Ascending aorta (tissue), 2 donors: ENCODE measurements at regions not wholly inside any gene's neighbourhood (a gene's known extent, or its start where the extent isn't known, plus 50 kb on each side); places are given as distances from the start of the nearest gene placed in this dataset.
"Not testable (repeated sequence)": the region's sequence is repeated elsewhere in the genome, so short reads cannot be mapped to it uniquely, and the experiment has no call there.

Experiments used
- DNase-seq, 2 donors: peaks; one replicate each; pipeline ENCODE4 v3.0.0-alpha.2; 2019; ENCODE audit warnings: low spot score in 2 of 2
- H3K27ac ChIP-seq, 2 donors: fragments of 200-600 bp; sonication (generic); one replicate each; pipeline ENCODE4 v1.5.1; 2016 to 2017; ENCODE audit warnings: mild to moderate bottlenecking in 1 of 2
- H3K27me3 ChIP-seq: fragments of 200-600 bp; sonication (generic); one replicate; pipeline ENCODE4 v1.5.1; 2017
- H3K36me3 ChIP-seq, 2 donors: fragments of 200-600 bp; sonication (generic); one replicate each; pipeline ENCODE4 v1.5.1; 2016
- H3K4me1 ChIP-seq, 2 donors: fragments of 200-600 bp; sonication (generic); one replicate each; pipeline ENCODE4 v1.5.1; 2016 to 2017; ENCODE audit warnings: mild to moderate bottlenecking in 1 of 2
- H3K4me3 ChIP-seq, 2 donors: fragments of 200-600 bp; sonication (generic); one replicate each; pipeline ENCODE4 v1.5.1; 2016 to 2017; ENCODE audit warnings: mild to moderate bottlenecking in 1 of 2
- H3K9me3 ChIP-seq, 2 donors: fragments of 200-600 bp; sonication (generic); one replicate each; pipeline ENCODE4 v1.5.1; 2016
- CTCF ChIP-seq, 3 experiments: fragments of 200-600 bp in 2 of 3; fragments of 450-650 bp in 1 of 3; sonication (generic) in 2 of 3; IDR thresholded peaks; one replicate each; pipeline ENCODE4 v1.5.1; 2016 to 2019; ENCODE audit warnings: antibody characterized with exemption in 3 of 3, mild to moderate bottlenecking in 1 of 3, moderate library complexity in 1 of 3
- intact Hi-C: fragments of 100-400 bp; cut with DNase I; formaldehyde crosslinking; loops from one replicate; pipeline ENCODE4 v1.15.1; 2023

GRCh38 chr12:107513184-107513583, 172.4 kb upstream of the PWP1 start:
- intact Hi-C loops: no loop called here
- no peak for DNase-seq
- Histone ChIP-seq H3K27ac (no peak overlapping the region), H3K36me3 (no peaks in the 10 kb centered on the region), H3K4me3 (no peak overlapping the region), H3K4me1 (no peaks in the 10 kb centered on the region), H3K9me3 (no peaks in the 10 kb centered on the region), H3K27me3 (no peaks in the 10 kb centered on the region)
- TF ChIP-seq CTCF (IDR thresholded peaks at IDR 0.05): no peak

- DNase-seq: no peak
- H3K4me3 ChIP-seq: no peak overlapping the region
- no peak overlapping the region for H3K27ac ChIP-seq
- intact Hi-C loops: no loop called here
- no peaks in the 10 kb centered on the region for H3K9me3 ChIP-seq
- no peaks in the 10 kb centered on the region for H3K36me3 ChIP-seq
- H3K4me1 ChIP-seq: no peaks in the 10 kb centered on the region
- H3K27me3 ChIP-seq: no peaks in the 10 kb centered on the region
- TF ChIP-seq CTCF (IDR thresholded peaks at IDR 0.05): no peak
These were observed 171.8 kb upstream of the PWP1 start for GRCh38 chr12:107513636-107514400.

GRCh38 chr12:107514887-107515445, 170.6 kb upstream of the PWP1 start:
- intact Hi-C loops: no loop called here
- TF ChIP-seq CTCF (IDR thresholded peaks at IDR 0.05): no peak
- DNase-seq: no peak

GRCh38 chr12:107515446-107515958, 170.1 kb upstream of the PWP1 start:
- no peak overlapping the region for H3K27ac ChIP-seq
- peak; percentile 38 to 85 for DNase-seq
- TF ChIP-seq CTCF (IDR thresholded peaks at IDR 0.05): no peak
- intact Hi-C loops: no loop called here
- H3K4me1 ChIP-seq: no peaks in the 10 kb centered on the region
- H3K4me3 ChIP-seq: no peak overlapping the region
- H3K36me3 ChIP-seq: no peaks in the 10 kb centered on the region
- no peaks in the 10 kb centered on the region for H3K27me3 ChIP-seq
- no peaks in the 10 kb centered on the region for H3K9me3 ChIP-seq

More at GRCh38 chr12:107514887-107515445, 170.6 kb upstream of the PWP1 start:
- no peaks in the 10 kb centered on the region for H3K27me3 ChIP-seq
- H3K9me3 ChIP-seq: no peaks in the 10 kb centered on the region
- no peaks in the 10 kb centered on the region for H3K36me3 ChIP-seq
- no peaks in the 10 kb centered on the region for H3K4me1 ChIP-seq
- no peak overlapping the region for H3K4me3 ChIP-seq
- H3K27ac ChIP-seq: no peak overlapping the region

- not testable (repeated sequence) for DNase-seq, H3K4me3 ChIP-seq
These were observed 167.8 kb upstream of the PWP1 start for GRCh38 chr12:107517816-107518215.

GRCh38 chr12:107518868-107519267, 166.7 kb upstream of the PWP1 start:
- Histone ChIP-seq H3K9me3 (no peaks in the 10 kb centered on the region), H3K4me1 (no peaks in the 10 kb centered on the region), H3K27ac (no peak overlapping the region), H3K4me3 (no peak overlapping the region), H3K36me3 (no peaks in the 10 kb centered on the region), H3K27me3 (no peaks in the 10 kb centered on the region)
- TF ChIP-seq CTCF (IDR thresholded peaks at IDR 0.05): no peak
- no peak for DNase-seq
- intact Hi-C loops: no loop called here

More at GRCh38 chr12:107517816-107518215, 167.8 kb upstream of the PWP1 start:
- H3K9me3 ChIP-seq, H3K4me1 ChIP-seq, H3K27me3 ChIP-seq, H3K36me3 ChIP-seq, H3K27ac ChIP-seq, intact Hi-C loops: not testable (repeated sequence)
